Mesothelial cell of epicardium (in vitro differentiated cells): ENCODE measurements at regions not wholly inside any gene's neighbourhood (a gene's known extent, or its start where the extent isn't known, plus 50 kb on each side); places are given as distances from the start of the nearest gene placed in this dataset.

Source experiments
- DNase-seq, 2 experiments: peaks; one replicate each; pipeline ENCODE4 v3.0.0; 2021; ENCODE audit warnings: low spot score in 2 of 2; ENCODE audit not compliant: unreplicated experiment in 2 of 2
- H3K27ac Mint-ChIP-seq: 2 replicates; pipeline ENCODE4 v1.8.0; 2021; ENCODE audit warnings: mixed read lengths
- H3K27me3 Mint-ChIP-seq: 2 replicates; pipeline ENCODE4 v1.8.0; 2021; ENCODE audit warnings: low read depth, mixed read lengths
- H3K36me3 Mint-ChIP-seq: 2 replicates; pipeline ENCODE4 v1.8.0; 2021; ENCODE audit warnings: mixed read lengths
- H3K4me1 Mint-ChIP-seq: 2 replicates; pipeline ENCODE4 v1.8.0; 2021; ENCODE audit warnings: mixed read lengths
- H3K4me3 Mint-ChIP-seq: 2 replicates; pipeline ENCODE4 v1.8.0; 2021; ENCODE audit warnings: mild to moderate bottlenecking, moderate library complexity, mixed read lengths
- H3K9me3 Mint-ChIP-seq: 2 replicates; pipeline ENCODE4 v1.8.0; 2021; ENCODE audit warnings: mixed read lengths
- CTCF ChIP-seq: fragments of 200-600 bp; sonication (generic); IDR thresholded peaks from one replicate; pipeline ENCODE4 v1.5.0; 2021; ENCODE audit warnings: antibody characterized with exemption; ENCODE audit not compliant: unreplicated experiment

- TF ChIP-seq CTCF = no peak
- Mint-ChIP-seq H3K27ac (no peak overlapping the region), H3K4me3 (no peak overlapping the region), H3K36me3 (peaks cover 30% of the 10 kb centered on the region), H3K9me3 (peaks cover 9% of the 10 kb centered on the region), H3K4me1 (no peaks in the 10 kb centered on the region), H3K27me3 (no peaks in the 10 kb centered on the region)
- DNase-seq = no peak
These were observed 220.1 kb upstream of the STK26 start for GRCh38 chrX:131802836-131803626.

- no peak for TF ChIP-seq CTCF
- DNase-seq = no peak
- Mint-ChIP-seq H3K9me3 (peaks cover 36% of the 10 kb centered on the region), H3K4me1 (no peaks in the 10 kb centered on the region), H3K27me3 (no peaks in the 10 kb centered on the region), H3K36me3 (peaks cover 44% of the 10 kb centered on the region), H3K27ac (no peak overlapping the region), H3K4me3 (no peak overlapping the region)
These were observed 210.0 kb upstream of the STK26 start for GRCh38 chrX:131812847-131813825.

GRCh38 chrX:131816551-131817136, 206.5 kb upstream of the STK26 start:
- peaks cover 52% of the 10 kb centered on the region for H3K36me3 Mint-ChIP-seq
- peaks cover 44% of the 10 kb centered on the region for H3K9me3 Mint-ChIP-seq

GRCh38 chrX:131818297-131818936, 204.7 kb upstream of the STK26 start:
- H3K4me1 Mint-ChIP-seq = no peaks in the 10 kb centered on the region
- DNase-seq = no peak
- no peak overlapping the region for H3K27ac Mint-ChIP-seq
- no peak for TF ChIP-seq CTCF
- no peak overlapping the region for H3K4me3 Mint-ChIP-seq
- H3K36me3 Mint-ChIP-seq = peaks cover 63% of the 10 kb centered on the region
- no peaks in the 10 kb centered on the region for H3K27me3 Mint-ChIP-seq
- H3K9me3 Mint-ChIP-seq = peaks cover 42% of the 10 kb centered on the region

More at GRCh38 chrX:131816551-131817136, 206.5 kb upstream of the STK26 start:
- no peak for TF ChIP-seq CTCF
- Mint-ChIP-seq H3K27ac (no peak overlapping the region), H3K4me1 (no peaks in the 10 kb centered on the region), H3K4me3 (no peak overlapping the region), H3K27me3 (no peaks in the 10 kb centered on the region)
- no peak for DNase-seq

GRCh38 chrX:131821945-131822622, 201.0 kb upstream of the STK26 start:
- no peak for TF ChIP-seq CTCF
- H3K36me3 Mint-ChIP-seq = peaks cover 50% of the 10 kb centered on the region
- no peak for DNase-seq
- H3K9me3 Mint-ChIP-seq = peaks cover 19% of the 10 kb centered on the region
- no peak overlapping the region for H3K27ac Mint-ChIP-seq
- no peaks in the 10 kb centered on the region for H3K4me1 Mint-ChIP-seq
- H3K27me3 Mint-ChIP-seq = no peaks in the 10 kb centered on the region
- H3K4me3 Mint-ChIP-seq = no peak overlapping the region
